Epithelial cell of prostate (primary cell): ENCODE measurements at regions not wholly inside any gene's neighbourhood (a gene's known extent, or its start where the extent isn't known, plus 50 kb on each side); places are given as distances from the start of the nearest gene placed in this dataset.

Experiments used
- DNase-seq: peaks from one replicate; pipeline ENCODE4 v3.0.0-alpha.2; 2011; ENCODE audit warnings: low read depth, low spot score
- H3K27ac ChIP-seq: fragments of 450-650 bp; 2 replicates; pipeline ENCODE4 v1.5.1; 2017; ENCODE audit warnings: mild to moderate bottlenecking

GRCh38 chr4:132502096-132502552 lies 647.0 kb upstream of the PCDH10 start:
- DNase-seq, result no peak
- H3K27ac ChIP-seq, result no peak overlapping the region

GRCh38 chr4:132504438-132504837 lies 644.7 kb upstream of the PCDH10 start:
- DNase-seq, result peak; percentile 5
- H3K27ac ChIP-seq, result no peak overlapping the region

- H3K27ac ChIP-seq, result no peak overlapping the region
These were observed 642.5 kb upstream of the PCDH10 start for GRCh38 chr4:132506568-132506967.

GRCh38 chr4:132513491-132513890 lies 635.6 kb upstream of the PCDH10 start:
- no peak for DNase-seq
- no peak overlapping the region for H3K27ac ChIP-seq

More at GRCh38 chr4:132506568-132506967, 642.5 kb upstream of the PCDH10 start:
- no peak for DNase-seq

GRCh38 chr4:132526652-132527051 lies 622.4 kb upstream of the PCDH10 start:
- DNase-seq, result no peak
- H3K27ac ChIP-seq, result no peak overlapping the region

GRCh38 chr4:132527817-132528216 lies 621.3 kb upstream of the PCDH10 start:
- H3K27ac ChIP-seq, result no peak overlapping the region
- DNase-seq, result no peak

- no peak for DNase-seq
- H3K27ac ChIP-seq, result no peak overlapping the region
These were observed 618.2 kb upstream of the PCDH10 start for GRCh38 chr4:132530861-132531260.

GRCh38 chr4:132540268-132540667 lies 608.8 kb upstream of the PCDH10 start:
- no peak overlapping the region for H3K27ac ChIP-seq
- DNase-seq, result no peak

GRCh38 chr4:132540797-132541196 lies 608.3 kb upstream of the PCDH10 start:
- DNase-seq, result no peak
- no peak overlapping the region for H3K27ac ChIP-seq

GRCh38 chr4:132542228-132542627 lies 606.9 kb upstream of the PCDH10 start:
- no peak overlapping the region for H3K27ac ChIP-seq

GRCh38 chr4:132548463-132548862 lies 600.6 kb upstream of the PCDH10 start:
- no peak for DNase-seq
- H3K27ac ChIP-seq, result no peak overlapping the region

More at GRCh38 chr4:132542228-132542627, 606.9 kb upstream of the PCDH10 start:
- no peak for DNase-seq

GRCh38 chr4:132556316-132556715 lies 592.8 kb upstream of the PCDH10 start:
- no peak overlapping the region for H3K27ac ChIP-seq
- no peak for DNase-seq

GRCh38 chr4:132557660-132558059 lies 591.4 kb upstream of the PCDH10 start:
- no peak for DNase-seq
- no peak overlapping the region for H3K27ac ChIP-seq

GRCh38 chr4:132564920-132565319 lies 584.2 kb upstream of the PCDH10 start:
- no peak for DNase-seq
- H3K27ac ChIP-seq, result no peak overlapping the region

- no peak overlapping the region for H3K27ac ChIP-seq
- no peak for DNase-seq
These were observed 583.6 kb upstream of the PCDH10 start for GRCh38 chr4:132565542-132565941.

- no peak for DNase-seq
These were observed 576.9 kb upstream of the PCDH10 start for GRCh38 chr4:132572210-132572609.

GRCh38 chr4:132587626-132588025 lies 561.5 kb upstream of the PCDH10 start:
- no peak for DNase-seq
- no peak overlapping the region for H3K27ac ChIP-seq

More at GRCh38 chr4:132572210-132572609, 576.9 kb upstream of the PCDH10 start:
- no peak overlapping the region for H3K27ac ChIP-seq

- no peak overlapping the region for H3K27ac ChIP-seq
- no peak for DNase-seq
These were observed 556.8 kb upstream of the PCDH10 start for GRCh38 chr4:132592340-132592739.

- H3K27ac ChIP-seq, result no peak overlapping the region
- no peak for DNase-seq
These were observed 556.2 kb upstream of the PCDH10 start for GRCh38 chr4:132592850-132593249.

GRCh38 chr4:132593717-132594400 lies 555.2 kb upstream of the PCDH10 start:
- no peak for DNase-seq

GRCh38 chr4:132596186-132596585 lies 552.9 kb upstream of the PCDH10 start:
- no peak overlapping the region for H3K27ac ChIP-seq
- no peak for DNase-seq

More at GRCh38 chr4:132593717-132594400, 555.2 kb upstream of the PCDH10 start:
- H3K27ac ChIP-seq, result no peak overlapping the region

GRCh38 chr4:132605551-132605950 lies 543.5 kb upstream of the PCDH10 start:
- no peak for DNase-seq
- no peak overlapping the region for H3K27ac ChIP-seq
